ENCODE measurements at regions not wholly inside any gene's neighbourhood (a gene's known extent, or its start where the extent isn't known, plus 50 kb on each side); places are given as distances from the start of the nearest gene placed in this dataset.

DNA sequence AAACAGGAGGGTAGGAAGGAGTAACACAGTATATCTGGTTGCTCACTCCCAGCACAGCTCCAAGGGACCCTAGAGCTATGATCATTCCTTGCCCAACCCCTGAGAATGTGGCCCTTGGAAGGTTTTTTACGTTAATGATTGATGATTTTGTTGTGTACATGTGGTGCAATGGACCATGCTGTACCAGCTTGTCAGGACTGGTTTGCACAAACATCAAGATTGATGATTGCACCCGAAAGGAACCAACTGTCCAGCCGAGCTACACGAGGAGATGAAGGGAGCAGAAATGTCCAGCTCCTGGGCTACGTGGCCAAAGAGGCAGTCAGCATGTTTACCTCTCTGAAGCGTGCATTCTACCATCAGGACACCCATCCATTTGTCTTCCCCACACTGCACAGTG is 83.2 kb upstream of the USP9X start:
- TF ChIP-seq ZNF596 (tag by site-specific recombination; IDR thresholded peaks at IDR 0.05) (no peak), ZNF138 (tag by site-specific recombination; IDR thresholded peaks at IDR 0.05; ENCODE audit: borderline replicate concordance) (no peak)
- TF ChIP-seq, protein P1, sequence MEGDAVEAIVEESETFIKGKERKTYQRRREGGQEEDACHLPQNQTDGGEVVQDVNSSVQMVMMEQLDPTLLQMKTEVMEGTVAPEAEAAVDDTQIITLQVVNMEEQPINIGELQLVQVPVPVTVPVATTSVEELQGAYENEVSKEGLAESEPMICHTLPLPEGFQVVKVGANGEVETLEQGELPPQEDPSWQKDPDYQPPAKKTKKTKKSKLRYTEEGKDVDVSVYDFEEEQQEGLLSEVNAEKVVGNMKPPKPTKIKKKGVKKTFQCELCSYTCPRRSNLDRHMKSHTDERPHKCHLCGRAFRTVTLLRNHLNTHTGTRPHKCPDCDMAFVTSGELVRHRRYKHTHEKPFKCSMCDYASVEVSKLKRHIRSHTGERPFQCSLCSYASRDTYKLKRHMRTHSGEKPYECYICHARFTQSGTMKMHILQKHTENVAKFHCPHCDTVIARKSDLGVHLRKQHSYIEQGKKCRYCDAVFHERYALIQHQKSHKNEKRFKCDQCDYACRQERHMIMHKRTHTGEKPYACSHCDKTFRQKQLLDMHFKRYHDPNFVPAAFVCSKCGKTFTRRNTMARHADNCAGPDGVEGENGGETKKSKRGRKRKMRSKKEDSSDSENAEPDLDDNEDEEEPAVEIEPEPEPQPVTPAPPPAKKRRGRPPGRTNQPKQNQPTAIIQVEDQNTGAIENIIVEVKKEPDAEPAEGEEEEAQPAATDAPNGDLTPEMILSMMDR (tag by site-specific recombination; IDR thresholded peaks at IDR 0.05), result no peak

All from HEK293 (cell line).